Trophoblast cell (in vitro differentiated cells and primary cell): ENCODE measurements at regions not wholly inside any gene's neighbourhood (a gene's known extent, or its start where the extent isn't known, plus 50 kb on each side); places are given as distances from the start of the nearest gene placed in this dataset.

Experiments used
- DNase-seq, 2 donors: peaks; one replicate each; pipeline ENCODE4 v3.0.0-alpha.2; 2016
- H2AFZ ChIP-seq: 2 replicates; pipeline ENCODE4 v1.6.1; 2013; ENCODE audit warnings: low read length, moderate library complexity, mild to moderate bottlenecking; ENCODE audit not compliant: insufficient read depth, poor library complexity
- H2AK5ac ChIP-seq: 2 replicates; pipeline ENCODE4 v1.6.1; 2013; ENCODE audit warnings: mild to moderate bottlenecking, low read length
- H2BK120ac ChIP-seq: 2 replicates; pipeline ENCODE4 v1.6.1; 2013; ENCODE audit warnings: low read length, mild to moderate bottlenecking, moderate library complexity; ENCODE audit not compliant: insufficient read depth, poor library complexity
- H2BK12ac ChIP-seq: 2 replicates; pipeline ENCODE4 v1.6.1; 2013; ENCODE audit warnings: mild to moderate bottlenecking, low read length, moderate library complexity
- H2BK5ac ChIP-seq: 2 replicates; pipeline ENCODE4 v1.6.1; 2013; ENCODE audit warnings: low read length, low read depth, moderate library complexity, mild to moderate bottlenecking; ENCODE audit not compliant: poor library complexity
- H3K14ac ChIP-seq: 2 replicates; pipeline ENCODE4 v1.6.1; 2013; ENCODE audit warnings: mild to moderate bottlenecking, low read length
- H3K18ac ChIP-seq: 2 replicates; pipeline ENCODE4 v1.6.1; 2013; ENCODE audit warnings: mild to moderate bottlenecking, low read length
- H3K23ac ChIP-seq: 2 replicates; pipeline ENCODE4 v1.6.1; 2013; ENCODE audit warnings: low read length
- H3K27ac ChIP-seq: 2 replicates; pipeline ENCODE4 v1.5.1; 2013; ENCODE audit warnings: low read depth, mild to moderate bottlenecking, inconsistent platforms, low read length, moderate library complexity
- H3K27me3 ChIP-seq: 2 replicates; pipeline ENCODE4 v1.6.1; 2013; ENCODE audit warnings: inconsistent platforms, mild to moderate bottlenecking, low read length, moderate library complexity; ENCODE audit not compliant: insufficient read depth
- H3K36me3 ChIP-seq, 2 experiments: 1 replicate in 1 of 2; 2 replicates in 1 of 2; pipeline ENCODE4 v1.6.1; 2013; ENCODE audit warnings: low read length in 2 of 2, mild to moderate bottlenecking in 2 of 2, moderate library complexity in 1 of 2; ENCODE audit not compliant: insufficient read depth in 2 of 2, control insufficient read depth in 1 of 2
- H3K4ac ChIP-seq: 2 replicates; pipeline ENCODE4 v1.6.1; 2013; ENCODE audit warnings: low read depth, mild to moderate bottlenecking, low read length, moderate library complexity
- H3K4me1 ChIP-seq, 2 experiments: 1 replicate in 1 of 2; 2 replicates in 1 of 2; pipeline ENCODE4 v1.6.1; 2013; ENCODE audit warnings: low read length in 2 of 2, mild to moderate bottlenecking in 2 of 2, moderate library complexity in 1 of 2; ENCODE audit not compliant: insufficient read depth in 2 of 2, control insufficient read depth in 1 of 2
- H3K4me2 ChIP-seq: 2 replicates; pipeline ENCODE4 v1.6.1; 2013; ENCODE audit warnings: inconsistent platforms, mild to moderate bottlenecking, low read length, moderate library complexity
- H3K4me3 ChIP-seq: 2 replicates; pipeline ENCODE4 v1.5.1; 2013; ENCODE audit warnings: mild to moderate bottlenecking, low read depth, low read length, inconsistent platforms
- H3K79me1 ChIP-seq: one replicate; pipeline ENCODE4 v1.6.1; 2013; ENCODE audit warnings: low read length
- H3K79me2 ChIP-seq: 2 replicates; pipeline ENCODE4 v1.6.1; 2013; ENCODE audit warnings: low read length, mild to moderate bottlenecking; ENCODE audit not compliant: control insufficient read depth, insufficient read depth, poor library complexity
- H3K9ac ChIP-seq: 2 replicates; pipeline ENCODE4 v1.6.1; 2013; ENCODE audit warnings: mild to moderate bottlenecking, low read length
- H3K9me3 ChIP-seq: 2 replicates; pipeline ENCODE4 v1.6.1; 2013; ENCODE audit warnings: low read depth, mild to moderate bottlenecking, control low read depth, inconsistent platforms, low read length; ENCODE audit not compliant: insufficient read depth
- H4K12ac ChIP-seq: 2 replicates; pipeline ENCODE4 v1.6.1; 2013; ENCODE audit warnings: low read depth, mild to moderate bottlenecking, low read length, moderate library complexity
- H4K8ac ChIP-seq: 2 replicates; pipeline ENCODE4 v1.6.1; 2013; ENCODE audit warnings: low read depth, mild to moderate bottlenecking, low read length, moderate library complexity
- H4K91ac ChIP-seq: one replicate; pipeline ENCODE4 v1.6.1; 2013; ENCODE audit warnings: low read depth, mild to moderate bottlenecking, low read length, moderate library complexity
- WGBS: extraction: QIAGEN DNeasy Blood & Tissue Kit; methylation state at CpG from one replicate; pipeline ENCODE4 v1.1.7; 2013; ENCODE audit warnings: missing lambda C conversion rate; ENCODE audit not compliant: insufficient read length, insufficient coverage; ENCODE audit errors: extremely low coverage; 5-methylcytosine and 5-hydroxymethylcytosine counted together

- Histone ChIP-seq H3K79me2 (no peaks in the 10 kb centered on the region), H3K4me1 (no peaks in the 10 kb centered on the region), H3K36me3 (no peaks in the 10 kb centered on the region), H3K9me3 (no peaks in the 10 kb centered on the region), H4K8ac (no peak overlapping the region), H2BK12ac (no peak overlapping the region), H3K14ac (no peak overlapping the region), H3K4ac (no peak overlapping the region), H2BK120ac (no peak overlapping the region), H2AFZ (no peak overlapping the region), H4K91ac (no peak overlapping the region), H4K12ac (no peak overlapping the region), H3K27me3 (no peaks in the 10 kb centered on the region), H3K18ac (no peak overlapping the region), H2BK5ac (no peak overlapping the region), H2AK5ac (no peak overlapping the region), H3K4me3 (no peak overlapping the region), H3K4me2 (no peak overlapping the region), H3K27ac (no peak overlapping the region), H3K79me1 (no peaks in the 10 kb centered on the region), H3K23ac (no peak overlapping the region), H3K9ac (no peak overlapping the region)
- no peak for DNase-seq
- whole genome bisulfite sequencing: no CpG with 5 or more reads among the region's 7 CpGs
Measured at GRCh38 chr13:92951273-92951890, 275.2 kb upstream of the GPC6 start.

GRCh38 chr13:92952161-92952560, 274.4 kb upstream of the GPC6 start:
- H3K9me3 ChIP-seq: no peaks in the 10 kb centered on the region
- no CpG with 5 or more reads among the region's 4 CpGs for WGBS
- no peak overlapping the region for H3K27ac ChIP-seq
- no peak overlapping the region for H3K4me2 ChIP-seq
- H2BK12ac ChIP-seq: no peak overlapping the region
- no peak overlapping the region for H3K14ac ChIP-seq
- no peak overlapping the region for H4K8ac ChIP-seq
- DNase-seq: no peak
- H4K12ac ChIP-seq: no peak overlapping the region
- H4K91ac ChIP-seq: no peak overlapping the region
- no peak overlapping the region for H3K4me3 ChIP-seq
- no peak overlapping the region for H2BK5ac ChIP-seq
- no peak overlapping the region for H3K18ac ChIP-seq
- H3K36me3 ChIP-seq: no peaks in the 10 kb centered on the region
- H2AK5ac ChIP-seq: no peak overlapping the region
- no peak overlapping the region for H3K23ac ChIP-seq
- H3K79me1 ChIP-seq: no peaks in the 10 kb centered on the region
- H3K9ac ChIP-seq: no peak overlapping the region
- H3K27me3 ChIP-seq: no peaks in the 10 kb centered on the region
- no peak overlapping the region for H2BK120ac ChIP-seq
- H2AFZ ChIP-seq: no peak overlapping the region
- H3K79me2 ChIP-seq: no peaks in the 10 kb centered on the region
- no peak overlapping the region for H3K4ac ChIP-seq
- H3K4me1 ChIP-seq: no peaks in the 10 kb centered on the region

- Histone ChIP-seq H3K27ac (no peak overlapping the region), H2BK5ac (no peak overlapping the region), H3K4me1 (no peaks in the 10 kb centered on the region), H2AFZ (no peak overlapping the region), H3K4ac (no peak overlapping the region), H3K9ac (no peak overlapping the region), H3K79me1 (no peaks in the 10 kb centered on the region), H2BK12ac (no peak overlapping the region), H3K23ac (no peak overlapping the region), H3K4me3 (no peak overlapping the region), H4K91ac (no peak overlapping the region), H2AK5ac (no peak overlapping the region), H3K4me2 (no peak overlapping the region), H3K79me2 (no peaks in the 10 kb centered on the region), H3K18ac (no peak overlapping the region), H4K8ac (no peak overlapping the region), H3K9me3 (no peaks in the 10 kb centered on the region), H3K27me3 (no peaks in the 10 kb centered on the region), H2BK120ac (no peak overlapping the region), H3K14ac (no peak overlapping the region), H4K12ac (no peak overlapping the region), H3K36me3 (no peaks in the 10 kb centered on the region)
- no peak for DNase-seq
- WGBS: no CpG with 5 or more reads among the region's 5 CpGs
Measured at GRCh38 chr13:92954746-92955145, 271.9 kb upstream of the GPC6 start.

DNA sequence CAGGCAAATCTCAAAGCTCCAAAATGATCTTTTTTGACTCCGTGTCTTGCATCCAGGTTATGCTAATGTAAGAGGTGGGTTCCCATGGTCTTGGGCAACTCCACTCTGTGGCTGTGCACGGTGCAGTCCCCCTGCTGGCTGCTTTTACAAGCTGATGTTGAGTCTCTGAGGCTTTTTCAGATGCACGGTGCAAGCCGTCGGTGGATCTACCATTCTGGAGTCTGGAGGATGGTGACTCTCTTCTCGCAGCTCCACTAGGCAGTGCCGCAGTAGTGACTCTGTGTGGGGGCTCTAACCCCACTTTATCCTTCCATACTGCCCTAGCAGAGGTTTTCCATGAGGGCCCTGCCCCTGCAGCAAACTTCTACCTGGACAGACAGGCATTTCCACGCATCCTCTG, 266.8 kb upstream of the GPC6 start:
- DNase-seq: no peak
- Histone ChIP-seq H2AK5ac (no peak overlapping the region), H4K8ac (no peak overlapping the region), H2BK5ac (no peak overlapping the region), H3K27ac (no peak overlapping the region), H2BK120ac (no peak overlapping the region), H3K18ac (no peak overlapping the region), H3K36me3 (no peaks in the 10 kb centered on the region), H3K4me2 (no peak overlapping the region), H2AFZ (no peak overlapping the region), H3K79me1 (no peaks in the 10 kb centered on the region), H4K91ac (no peak overlapping the region), H3K79me2 (no peaks in the 10 kb centered on the region), H3K27me3 (no peaks in the 10 kb centered on the region), H3K14ac (no peak overlapping the region), H4K12ac (no peak overlapping the region), H3K4me3 (no peak overlapping the region), H3K9me3 (peaks cover 3% of the 10 kb centered on the region), H2BK12ac (no peak overlapping the region), H3K23ac (no peak overlapping the region), H3K4me1 (no peaks in the 10 kb centered on the region), H3K4ac (no peak overlapping the region), H3K9ac (no peak overlapping the region)
- WGBS: no CpG with 5 or more reads among the region's 8 CpGs
